ENCODE measurements at regions not wholly inside any gene's neighbourhood (a gene's known extent, or its start where the extent isn't known, plus 50 kb on each side); places are given as distances from the start of the nearest gene placed in this dataset.

GRCh38 chr16:85520853-85521521 lies 92.1 kb upstream of the GSE1 start:
- H3K4me3 ChIP-seq (ENCODE audit: low read depth, low read length): no peak overlapping the region
- DNase-seq (ENCODE audit: low read depth): no peak
- TF ChIP-seq CTCF (IDR thresholded peaks at IDR 0.05; ENCODE audit: low read depth, low read length, missing control alignments): no peak

GRCh38 chr16:85521552-85522307 lies 91.4 kb upstream of the GSE1 start:
- in situ Hi-C loops (cut with HindIII; ENCODE audit: low sequenced_read_pairs): no loop called here
- no peak overlapping the region for H3K4me3 ChIP-seq (ENCODE audit: low read depth, low read length)
- no peak for DNase-seq (ENCODE audit: low read depth)
- no peak for TF ChIP-seq CTCF (IDR thresholded peaks at IDR 0.05; ENCODE audit: low read depth, low read length, missing control alignments)

More at GRCh38 chr16:85520853-85521521, 92.1 kb upstream of the GSE1 start:
- in situ Hi-C loops (cut with HindIII; ENCODE audit: low sequenced_read_pairs): no loop called here

- in situ Hi-C loops (cut with HindIII; ENCODE audit: low sequenced_read_pairs): no loop called here
- no peak for TF ChIP-seq CTCF (IDR thresholded peaks at IDR 0.05; ENCODE audit: low read depth, low read length, missing control alignments)
These were observed 90.7 kb upstream of the GSE1 start for GRCh38 chr16:85522308-85522841.

GRCh38 chr16:85522842-85523601 lies 90.1 kb upstream of the GSE1 start:
- peak; percentile 27 for DNase-seq (ENCODE audit: low read depth)

More at GRCh38 chr16:85522308-85522841, 90.7 kb upstream of the GSE1 start:
- H3K4me3 ChIP-seq (ENCODE audit: low read depth, low read length): no peak overlapping the region
- no peak for DNase-seq (ENCODE audit: low read depth)

GRCh38 chr16:85523602-85524364 lies 89.3 kb upstream of the GSE1 start:
- TF ChIP-seq CTCF (IDR thresholded peaks at IDR 0.05; ENCODE audit: low read depth, low read length, missing control alignments): no peak
- in situ Hi-C loops (cut with HindIII; ENCODE audit: low sequenced_read_pairs): no loop called here
- H3K4me3 ChIP-seq (ENCODE audit: low read depth, low read length): no peak overlapping the region
- DNase-seq (ENCODE audit: low read depth): peak; percentile 35

More at GRCh38 chr16:85522842-85523601, 90.1 kb upstream of the GSE1 start:
- TF ChIP-seq CTCF (IDR thresholded peaks at IDR 0.05; ENCODE audit: low read depth, low read length, missing control alignments): no peak
- H3K4me3 ChIP-seq (ENCODE audit: low read depth, low read length): no peak overlapping the region
- in situ Hi-C loops (cut with HindIII; ENCODE audit: low sequenced_read_pairs): no loop called here

GRCh38 chr16:85524365-85524629 lies 88.8 kb upstream of the GSE1 start:
- in situ Hi-C loops (cut with HindIII; ENCODE audit: low sequenced_read_pairs): no loop called here
- no peak overlapping the region for H3K4me3 ChIP-seq (ENCODE audit: low read depth, low read length)

More at GRCh38 chr16:85524365-85524629, 88.8 kb upstream of the GSE1 start:
- TF ChIP-seq CTCF (IDR thresholded peaks at IDR 0.05; ENCODE audit: low read depth, low read length, missing control alignments): no peak
- no peak for DNase-seq (ENCODE audit: low read depth)
